Liver (tissue), 8 donors: ENCODE measurements at regions not wholly inside any gene's neighbourhood (a gene's known extent, or its start where the extent isn't known, plus 50 kb on each side); places are given as distances from the start of the nearest gene placed in this dataset.

Experiments used
- DNase-seq: peaks from one replicate; pipeline ENCODE4 v3.0.0-alpha.2; 2017; ENCODE audit warnings: low spot score
- H3K27ac ChIP-seq, 2 donors: one replicate each; pipeline ENCODE4 v1.7.0; 2013; ENCODE audit warnings: inconsistent platforms in 2 of 2, low read length in 2 of 2, control low read depth in 1 of 2, low read depth in 1 of 2, mild to moderate bottlenecking in 1 of 2
- H3K27me3 ChIP-seq, 4 donors: one replicate each; pipeline versions ENCODE4 v1.6.1 to v1.7.0; 2013; ENCODE audit warnings: low read length in 3 of 4, inconsistent platforms in 1 of 4, mild to moderate bottlenecking in 1 of 4, moderate library complexity in 1 of 4; ENCODE audit not compliant: control insufficient read depth in 4 of 4, insufficient read depth in 4 of 4
- H3K36me3 ChIP-seq, 4 donors: one replicate each; pipeline versions ENCODE4 v1.6.1 to v1.7.0; 2013; ENCODE audit warnings: low read length in 3 of 4, mild to moderate bottlenecking in 3 of 4, low read depth in 1 of 4, moderate library complexity in 1 of 4; ENCODE audit not compliant: control insufficient read depth in 4 of 4, insufficient read depth in 3 of 4
- H3K4me1 ChIP-seq, 4 donors: one replicate each; pipeline versions ENCODE4 v1.6.1 to v1.7.0; 2013; ENCODE audit warnings: low read length in 3 of 4, mild to moderate bottlenecking in 3 of 4, moderate library complexity in 1 of 4; ENCODE audit not compliant: control insufficient read depth in 4 of 4, insufficient read depth in 4 of 4
- H3K4me3 ChIP-seq, 3 donors: one replicate each; pipeline versions ENCODE4 v1.6.1 to v1.7.0; 2013; ENCODE audit warnings: low read length in 3 of 3, control low read depth in 1 of 3, low read depth in 1 of 3, mild to moderate bottlenecking in 1 of 3
- H3K9ac ChIP-seq, 2 donors: one replicate each; pipeline ENCODE4 v1.7.0; 2013; ENCODE audit warnings: low read length in 2 of 2, mild to moderate bottlenecking in 2 of 2, moderate library complexity in 2 of 2, control low read depth in 1 of 2, low read depth in 1 of 2
- H3K9me3 ChIP-seq, 4 donors: one replicate each; pipeline versions ENCODE4 v1.6.1 to v1.7.0; 2013; ENCODE audit warnings: low read length in 3 of 4; ENCODE audit not compliant: control insufficient read depth in 4 of 4
- EGR1 ChIP-seq, 2 donors: IDR thresholded peaks; 2 replicates each; pipeline ENCODE4 v1.6.1; 2016 to 2018; ENCODE audit warnings: antibody characterized with exemption in 2 of 2, low read depth in 2 of 2
- FOXA1 ChIP-seq: IDR thresholded peaks from 2 replicates; pipeline ENCODE4 v1.6.1; 2016; ENCODE audit warnings: antibody characterized with exemption
- FOXA2 ChIP-seq: IDR thresholded peaks from 2 replicates; pipeline ENCODE4 v1.6.1; 2016; ENCODE audit warnings: antibody characterized with exemption
- GABPA ChIP-seq, 2 donors: IDR thresholded peaks in 1 of 2; conservative IDR thresholded peaks in 1 of 2; 2 replicates each; pipeline ENCODE4 v1.6.1; 2016; ENCODE audit warnings: antibody characterized with exemption in 2 of 2, mild to moderate bottlenecking in 1 of 2, moderate library complexity in 1 of 2
- HNF4A ChIP-seq, 2 donors: conservative IDR thresholded peaks; 2 replicates each; pipeline ENCODE4 v1.6.1; 2016; ENCODE audit warnings: antibody characterized with exemption in 2 of 2, mild to moderate bottlenecking in 2 of 2
- HNF4G ChIP-seq: IDR thresholded peaks from 2 replicates; pipeline ENCODE4 v1.6.1; 2016; ENCODE audit warnings: antibody characterized with exemption
- JUND ChIP-seq, 2 donors: IDR thresholded peaks; 2 replicates each; pipeline ENCODE4 v1.6.1; 2016; ENCODE audit warnings: antibody characterized with exemption in 2 of 2
- NR2F2 ChIP-seq: IDR thresholded peaks from 2 replicates; pipeline ENCODE4 v1.6.1; 2016; ENCODE audit warnings: antibody characterized with exemption
- RAD21 ChIP-seq, 2 donors: IDR thresholded peaks; 2 replicates each; pipeline ENCODE4 v1.6.1; 2016; ENCODE audit warnings: antibody characterized with exemption in 2 of 2, mild to moderate bottlenecking in 2 of 2
- REST ChIP-seq: IDR thresholded peaks from 2 replicates; pipeline ENCODE4 v1.6.1; 2016; ENCODE audit warnings: antibody characterized with exemption, mild to moderate bottlenecking
- RXRA ChIP-seq, 2 donors: IDR thresholded peaks; 2 replicates each; pipeline ENCODE4 v1.6.1; 2017 to 2018; ENCODE audit warnings: antibody characterized with exemption in 2 of 2, mild to moderate bottlenecking in 1 of 2
- SP1 ChIP-seq: IDR thresholded peaks from 2 replicates; pipeline ENCODE4 v1.6.1; 2018; ENCODE audit warnings: antibody characterized with exemption, mild to moderate bottlenecking
- TAF1 ChIP-seq: conservative IDR thresholded peaks from 2 replicates; pipeline ENCODE4 v1.6.1; 2016; ENCODE audit warnings: antibody characterized with exemption, mild to moderate bottlenecking
- YY1 ChIP-seq: IDR thresholded peaks from 2 replicates; pipeline ENCODE4 v1.6.1; 2016; ENCODE audit warnings: antibody characterized with exemption, mild to moderate bottlenecking
- ZBTB33 ChIP-seq: IDR thresholded peaks from 2 replicates; pipeline ENCODE4 v1.6.1; 2016; ENCODE audit warnings: antibody characterized with exemption
- WGBS: extraction: QIAGEN DNeasy Blood & Tissue Kit; methylation state at CpG from one replicate; pipeline ENCODE4 v1.1.7; 2013; 5-methylcytosine and 5-hydroxymethylcytosine counted together
- TF ChIP-seq, protein P1 (sequence below): IDR thresholded peaks from 2 replicates; pipeline ENCODE4 v1.6.1; 2016; ENCODE audit warnings: antibody characterized with exemption
- TF ChIP-seq, protein P2 (sequence below): fragments of 150-350 bp; IDR thresholded peaks from 2 replicates; pipeline ENCODE4 v1.5.1; 2017; ENCODE audit warnings: improper control_type of control experiment, low read depth, low read length; ENCODE audit not compliant: missing input control
- TF ChIP-seq, protein P3 (sequence below): IDR thresholded peaks from 2 replicates; pipeline ENCODE4 v1.6.1; 2016; ENCODE audit warnings: antibody characterized with exemption
- donor health status: healthy.
- donor health status: healthy.
- donor health status: healthy.
- donor health status: healthy.
- donor health status: healthy.

DNA sequence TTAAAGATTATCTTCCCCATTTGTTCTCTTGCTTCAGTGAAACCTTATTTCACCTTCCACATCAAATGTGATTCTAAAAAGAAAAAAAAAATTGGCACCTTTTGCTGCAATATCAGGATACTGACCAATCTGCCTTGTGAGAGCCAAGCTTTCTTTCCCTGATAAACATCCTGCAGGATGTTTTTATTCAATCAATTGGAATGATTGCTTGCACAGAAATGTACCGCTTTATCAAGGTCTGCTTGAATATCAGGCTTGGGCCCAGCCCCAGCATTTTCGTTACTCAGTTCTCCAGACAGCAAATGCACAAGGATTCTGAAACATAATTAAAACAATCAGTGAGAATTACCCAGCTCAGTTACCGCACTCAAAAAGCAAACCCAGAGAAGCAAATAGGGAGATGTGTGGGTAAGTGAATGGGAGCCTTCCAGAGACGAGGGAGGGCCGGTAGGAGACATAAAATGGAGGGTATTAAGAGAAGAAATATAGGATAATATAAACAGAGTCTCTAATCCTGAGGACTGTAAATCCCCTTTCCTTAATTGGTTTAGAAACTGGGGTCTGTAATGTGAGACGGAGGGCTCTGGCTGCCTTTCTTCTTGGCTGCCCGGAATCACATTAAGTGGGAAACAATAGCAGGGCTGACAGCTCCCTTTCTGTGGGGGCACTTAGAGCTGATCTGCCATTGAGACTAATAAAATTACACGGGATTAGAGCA lies 291.8 kb downstream of the ICOS start:
- TF ChIP-seq SP1 (no peak), ZBTB33 (no peak), REST (no peak), GABPA (IDR thresholded peaks at IDR 0.05 in 1 of 2, conservative IDR thresholded peaks at IDR 0.05 in 1 of 2) (no peak), EGR1 (IDR thresholded peaks at IDR 0.05; ENCODE audit: low read depth in 2 of 2) (no peak), FOXA2 (no peak), RAD21 (IDR thresholded peaks at IDR 0.05) (no peak), JUND (IDR thresholded peaks at IDR 0.05) (no peak), FOXA1 (no peak), YY1 (no peak), HNF4G (no peak), TAF1 (no peak), RXRA (IDR thresholded peaks at IDR 0.05) (no peak), HNF4A (conservative IDR thresholded peaks at IDR 0.05) (no peak), NR2F2 (no peak)
- TF ChIP-seq, protein P1, sequence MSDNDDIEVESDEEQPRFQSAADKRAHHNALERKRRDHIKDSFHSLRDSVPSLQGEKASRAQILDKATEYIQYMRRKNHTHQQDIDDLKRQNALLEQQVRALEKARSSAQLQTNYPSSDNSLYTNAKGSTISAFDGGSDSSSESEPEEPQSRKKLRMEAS = no peak
- TF ChIP-seq, protein P2, sequence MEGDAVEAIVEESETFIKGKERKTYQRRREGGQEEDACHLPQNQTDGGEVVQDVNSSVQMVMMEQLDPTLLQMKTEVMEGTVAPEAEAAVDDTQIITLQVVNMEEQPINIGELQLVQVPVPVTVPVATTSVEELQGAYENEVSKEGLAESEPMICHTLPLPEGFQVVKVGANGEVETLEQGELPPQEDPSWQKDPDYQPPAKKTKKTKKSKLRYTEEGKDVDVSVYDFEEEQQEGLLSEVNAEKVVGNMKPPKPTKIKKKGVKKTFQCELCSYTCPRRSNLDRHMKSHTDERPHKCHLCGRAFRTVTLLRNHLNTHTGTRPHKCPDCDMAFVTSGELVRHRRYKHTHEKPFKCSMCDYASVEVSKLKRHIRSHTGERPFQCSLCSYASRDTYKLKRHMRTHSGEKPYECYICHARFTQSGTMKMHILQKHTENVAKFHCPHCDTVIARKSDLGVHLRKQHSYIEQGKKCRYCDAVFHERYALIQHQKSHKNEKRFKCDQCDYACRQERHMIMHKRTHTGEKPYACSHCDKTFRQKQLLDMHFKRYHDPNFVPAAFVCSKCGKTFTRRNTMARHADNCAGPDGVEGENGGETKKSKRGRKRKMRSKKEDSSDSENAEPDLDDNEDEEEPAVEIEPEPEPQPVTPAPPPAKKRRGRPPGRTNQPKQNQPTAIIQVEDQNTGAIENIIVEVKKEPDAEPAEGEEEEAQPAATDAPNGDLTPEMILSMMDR = no peak
- TF ChIP-seq, protein P3, sequence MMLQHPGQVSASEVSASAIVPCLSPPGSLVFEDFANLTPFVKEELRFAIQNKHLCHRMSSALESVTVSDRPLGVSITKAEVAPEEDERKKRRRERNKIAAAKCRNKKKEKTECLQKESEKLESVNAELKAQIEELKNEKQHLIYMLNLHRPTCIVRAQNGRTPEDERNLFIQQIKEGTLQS = no peak

More for the DNA sequence above, 291.8 kb downstream of the ICOS start:
- no peaks in the 10 kb centered on the region for H3K4me1 ChIP-seq
- no peak for DNase-seq
- no peak overlapping the region for H3K27ac ChIP-seq
- no peaks in the 10 kb centered on the region for H3K9me3 ChIP-seq
- no peaks in the 10 kb centered on the region for H3K27me3 ChIP-seq
- H3K9ac ChIP-seq = no peak overlapping the region
- no peak overlapping the region for H3K4me3 ChIP-seq
- 69% methylated on average over 8 of the region's 8 CpGs for WGBS
- H3K36me3 ChIP-seq = no peaks in the 10 kb centered on the region
